Activated naive CD4-positive, alpha-beta T cell treated with anti-CD3 and anti-CD28 coated beads, Interleukin-2, amount 50 U/mL, for 24 hours (primary cell): ENCODE measurements at regions not wholly inside any gene's neighbourhood (a gene's known extent, or its start where the extent isn't known, plus 50 kb on each side); places are given as distances from the start of the nearest gene placed in this dataset.

Experiments
- H3K27ac Mint-ChIP-seq: one replicate; pipeline ENCODE4 v1.8.0; 2021; ENCODE audit warnings: mild to moderate bottlenecking, mixed read lengths
- H3K27me3 Mint-ChIP-seq: one replicate; pipeline ENCODE4 v1.8.0; 2021; ENCODE audit warnings: mixed read lengths
- H3K36me3 Mint-ChIP-seq: one replicate; pipeline ENCODE4 v1.8.0; 2021; ENCODE audit warnings: mixed read lengths
- H3K4me1 Mint-ChIP-seq: one replicate; pipeline ENCODE4 v1.8.0; 2021; ENCODE audit warnings: mixed read lengths
- H3K4me3 Mint-ChIP-seq: one replicate; pipeline ENCODE4 v1.8.0; 2021; ENCODE audit warnings: mild to moderate bottlenecking, mixed read lengths
- H3K9me3 Mint-ChIP-seq: one replicate; pipeline ENCODE4 v1.8.0; 2021; ENCODE audit warnings: mixed read lengths

DNA sequence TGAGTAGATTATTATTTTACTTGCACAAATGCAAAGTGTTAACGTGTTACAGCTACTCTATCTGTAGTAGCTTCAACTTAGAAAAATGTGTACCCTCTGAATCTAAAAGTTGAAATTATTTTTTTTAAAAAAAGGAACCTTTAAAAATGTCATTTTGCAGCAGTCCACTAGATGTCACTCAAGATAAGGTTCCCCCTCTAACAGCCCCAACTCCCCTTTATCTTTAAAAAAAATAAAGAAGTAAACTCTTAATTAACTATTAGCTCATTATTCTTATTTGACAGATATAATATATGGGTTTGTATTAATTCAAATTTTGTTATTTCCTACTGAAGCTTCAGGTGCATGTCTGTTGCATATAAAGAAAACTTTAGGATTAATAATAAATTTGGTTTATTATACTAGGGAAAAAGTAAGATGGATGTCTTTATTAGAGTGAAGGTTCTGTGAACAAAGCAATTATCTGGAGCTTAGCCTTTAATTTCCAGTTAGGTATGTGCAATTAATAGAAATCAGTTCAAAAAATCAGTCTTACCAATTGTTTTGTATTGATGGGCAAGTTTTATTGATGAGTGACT lies 288.5 kb downstream of the VGLL3 start:
- H3K4me1 Mint-ChIP-seq = no peaks in the 10 kb centered on the region
- peaks cover 5% of the 10 kb centered on the region for H3K9me3 Mint-ChIP-seq
- H3K4me3 Mint-ChIP-seq = no peak overlapping the region
- H3K27me3 Mint-ChIP-seq = no peaks in the 10 kb centered on the region
- no peak overlapping the region for H3K27ac Mint-ChIP-seq
- H3K36me3 Mint-ChIP-seq = no peaks in the 10 kb centered on the region

- no peaks in the 10 kb centered on the region for H3K27me3 Mint-ChIP-seq
- peaks cover 10% of the 10 kb centered on the region for H3K9me3 Mint-ChIP-seq
- H3K4me3 Mint-ChIP-seq = no peak overlapping the region
- H3K36me3 Mint-ChIP-seq = no peaks in the 10 kb centered on the region
- no peaks in the 10 kb centered on the region for H3K4me1 Mint-ChIP-seq
- H3K27ac Mint-ChIP-seq = no peak overlapping the region
Observed at GRCh38 chr3:86695752-86696151, 295.2 kb downstream of the VGLL3 start.

DNA sequence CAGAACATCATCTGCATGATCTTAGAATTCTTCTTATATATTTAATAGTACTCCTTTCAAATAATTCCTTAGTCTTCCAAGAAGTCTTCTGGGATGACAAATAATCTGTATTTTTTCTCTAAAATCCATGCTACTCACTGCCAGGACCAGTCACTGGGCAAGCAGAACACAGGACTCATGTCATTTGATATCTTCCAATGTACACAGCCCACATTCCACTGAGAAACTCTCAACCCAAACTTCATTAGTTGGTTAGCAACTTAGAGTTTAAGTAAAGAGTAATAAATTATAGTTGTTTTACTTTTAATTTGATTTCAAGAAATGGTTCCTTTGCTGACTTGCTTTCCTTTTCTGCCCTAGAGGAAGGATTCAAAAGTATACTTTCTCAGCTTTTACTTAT lies 317.0 kb downstream of the VGLL3 start:
- H3K9me3 Mint-ChIP-seq = peaks cover 20% of the 10 kb centered on the region
- H3K4me1 Mint-ChIP-seq = no peaks in the 10 kb centered on the region
- no peaks in the 10 kb centered on the region for H3K27me3 Mint-ChIP-seq
- no peak overlapping the region for H3K4me3 Mint-ChIP-seq
- H3K27ac Mint-ChIP-seq = no peak overlapping the region
- no peaks in the 10 kb centered on the region for H3K36me3 Mint-ChIP-seq

- no peaks in the 10 kb centered on the region for H3K4me1 Mint-ChIP-seq
- no peak overlapping the region for H3K4me3 Mint-ChIP-seq
- no peaks in the 10 kb centered on the region for H3K36me3 Mint-ChIP-seq
- H3K27me3 Mint-ChIP-seq = no peaks in the 10 kb centered on the region
- H3K27ac Mint-ChIP-seq = no peak overlapping the region
- no peaks in the 10 kb centered on the region for H3K9me3 Mint-ChIP-seq
Observed at GRCh38 chr3:86661817-86662216, 329.1 kb downstream of the VGLL3 start.

DNA sequence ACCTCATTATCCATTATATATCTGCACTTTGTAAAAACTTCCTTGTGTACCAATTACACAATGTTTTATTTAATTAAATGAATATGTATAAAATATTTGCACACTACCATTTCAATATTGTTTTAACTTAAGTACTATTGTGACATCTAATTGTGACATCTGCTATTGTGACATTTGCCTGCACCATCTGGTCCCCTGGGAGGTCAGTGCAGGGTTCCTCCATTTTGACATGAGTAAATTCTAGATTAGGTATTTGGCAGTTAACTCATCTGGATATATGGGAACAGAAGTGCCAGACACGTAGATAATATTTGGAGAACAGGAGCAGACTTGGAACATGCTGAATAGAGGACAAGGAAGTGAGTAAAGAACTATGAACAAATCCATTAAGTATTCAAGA lies 332.1 kb downstream of the VGLL3 start:
- Mint-ChIP-seq H3K4me3 (no peak overlapping the region), H3K27me3 (no peaks in the 10 kb centered on the region), H3K36me3 (no peaks in the 10 kb centered on the region), H3K4me1 (no peaks in the 10 kb centered on the region), H3K9me3 (no peaks in the 10 kb centered on the region), H3K27ac (no peak overlapping the region)

DNA sequence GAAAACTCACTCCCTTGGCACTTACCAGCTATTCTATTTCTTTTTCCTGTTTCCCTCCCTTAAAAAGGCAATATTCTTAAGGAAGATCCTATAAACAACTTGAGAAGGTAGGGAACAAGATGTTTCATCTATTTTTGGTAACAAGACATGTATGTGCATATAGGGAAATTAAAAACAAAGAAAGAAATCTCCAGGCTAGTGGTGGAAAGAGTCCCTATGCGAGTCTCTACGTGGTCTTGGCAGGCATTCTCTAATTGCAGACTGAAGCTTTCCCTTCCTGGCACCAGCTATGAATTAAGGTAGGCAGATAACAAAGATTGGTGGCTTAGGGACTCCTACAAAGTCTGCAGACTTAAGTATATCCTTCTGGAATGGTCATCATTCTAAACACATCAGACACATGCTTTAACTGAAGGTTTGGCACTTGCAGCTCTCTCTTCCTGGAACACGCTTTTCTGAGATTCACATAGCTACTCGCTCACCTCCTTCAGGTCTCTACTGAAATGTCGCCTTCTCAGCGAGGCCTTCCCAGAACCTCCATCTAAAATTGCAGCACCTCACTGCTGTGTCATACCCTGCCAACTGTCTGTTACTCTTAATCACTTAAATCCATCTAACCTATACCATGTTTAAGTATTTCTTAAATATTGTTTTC lies 336.0 kb downstream of the VGLL3 start:
- no peak overlapping the region for H3K4me3 Mint-ChIP-seq
- no peaks in the 10 kb centered on the region for H3K27me3 Mint-ChIP-seq
- no peaks in the 10 kb centered on the region for H3K9me3 Mint-ChIP-seq
- H3K27ac Mint-ChIP-seq = no peak overlapping the region
- no peaks in the 10 kb centered on the region for H3K4me1 Mint-ChIP-seq
- H3K36me3 Mint-ChIP-seq = no peaks in the 10 kb centered on the region

DNA sequence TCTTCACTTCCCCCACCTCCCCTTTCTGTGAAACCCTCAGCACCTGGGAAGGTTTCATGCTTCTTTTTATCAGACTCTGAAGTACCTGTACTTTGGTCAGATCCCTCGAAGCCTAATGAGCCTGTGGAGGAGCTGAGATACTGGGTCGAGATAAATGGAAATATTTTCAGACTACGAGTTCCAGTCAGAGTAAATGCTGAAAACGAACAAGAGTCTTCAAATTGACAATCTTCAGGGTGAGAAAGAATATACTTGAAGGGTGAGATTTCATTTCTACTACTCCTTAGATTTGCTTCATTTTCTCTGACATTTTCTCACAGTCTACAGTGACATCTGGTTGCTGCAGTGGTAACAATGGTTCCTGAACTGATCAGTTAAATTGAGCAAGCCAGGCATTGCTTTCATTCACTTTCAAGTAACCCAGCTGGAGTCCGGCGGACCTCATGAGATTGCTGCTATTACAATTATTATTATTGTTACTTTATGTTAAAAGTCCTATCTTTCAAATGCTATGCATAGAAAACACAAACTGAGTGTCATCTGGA lies 337.2 kb downstream of the VGLL3 start:
- no peak overlapping the region for H3K27ac Mint-ChIP-seq
- no peak overlapping the region for H3K4me3 Mint-ChIP-seq
- no peaks in the 10 kb centered on the region for H3K27me3 Mint-ChIP-seq
- H3K4me1 Mint-ChIP-seq = no peaks in the 10 kb centered on the region
- H3K9me3 Mint-ChIP-seq = no peaks in the 10 kb centered on the region
- no peaks in the 10 kb centered on the region for H3K36me3 Mint-ChIP-seq

- no peaks in the 10 kb centered on the region for H3K4me1 Mint-ChIP-seq
- no peaks in the 10 kb centered on the region for H3K27me3 Mint-ChIP-seq
- H3K9me3 Mint-ChIP-seq = no peaks in the 10 kb centered on the region
- no peak overlapping the region for H3K27ac Mint-ChIP-seq
- no peaks in the 10 kb centered on the region for H3K36me3 Mint-ChIP-seq
- no peak overlapping the region for H3K4me3 Mint-ChIP-seq
Observed at GRCh38 chr3:86648087-86648486, 342.9 kb downstream of the VGLL3 start.

- H3K4me1 Mint-ChIP-seq = no peaks in the 10 kb centered on the region
- no peaks in the 10 kb centered on the region for H3K9me3 Mint-ChIP-seq
- H3K4me3 Mint-ChIP-seq = no peak overlapping the region
- H3K36me3 Mint-ChIP-seq = no peaks in the 10 kb centered on the region
- H3K27ac Mint-ChIP-seq = no peak overlapping the region
- H3K27me3 Mint-ChIP-seq = no peaks in the 10 kb centered on the region
Observed at GRCh38 chr3:86645756-86646155, 345.2 kb downstream of the VGLL3 start.

- Mint-ChIP-seq H3K4me1 (no peaks in the 10 kb centered on the region), H3K9me3 (no peaks in the 10 kb centered on the region), H3K36me3 (no peaks in the 10 kb centered on the region), H3K4me3 (no peak overlapping the region), H3K27me3 (no peaks in the 10 kb centered on the region), H3K27ac (no peak overlapping the region)
Observed at GRCh38 chr3:86634361-86634760, 356.6 kb downstream of the VGLL3 start.

DNA sequence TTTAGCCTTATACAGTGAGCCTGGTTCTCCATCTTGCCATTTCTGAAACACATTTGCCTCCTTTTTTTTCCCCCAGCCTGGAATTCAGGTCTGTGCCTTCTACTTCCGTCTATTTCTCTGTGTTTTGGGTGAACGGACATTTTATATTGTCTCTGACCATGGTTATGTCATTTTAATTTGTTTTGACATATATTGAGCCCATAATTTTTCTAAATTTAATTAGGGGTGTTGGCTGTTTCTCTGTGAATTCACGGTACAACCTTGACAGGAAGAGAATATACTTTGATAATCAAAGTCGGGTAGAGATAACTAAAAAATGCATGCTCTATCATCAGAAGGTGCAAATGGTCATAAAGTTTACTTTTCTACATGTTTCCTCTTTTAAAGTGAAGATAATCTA lies 361.4 kb downstream of the VGLL3 start:
- Mint-ChIP-seq H3K36me3 (no peaks in the 10 kb centered on the region), H3K27me3 (no peaks in the 10 kb centered on the region), H3K9me3 (no peaks in the 10 kb centered on the region), H3K4me1 (no peaks in the 10 kb centered on the region), H3K27ac (no peak overlapping the region), H3K4me3 (no peak overlapping the region)

- H3K36me3 Mint-ChIP-seq = no peaks in the 10 kb centered on the region
- no peak overlapping the region for H3K27ac Mint-ChIP-seq
- H3K4me1 Mint-ChIP-seq = no peaks in the 10 kb centered on the region
- H3K4me3 Mint-ChIP-seq = no peak overlapping the region
- no peaks in the 10 kb centered on the region for H3K27me3 Mint-ChIP-seq
- H3K9me3 Mint-ChIP-seq = peaks cover 4% of the 10 kb centered on the region
Observed at GRCh38 chr3:86624192-86624591, 366.8 kb downstream of the VGLL3 start.

DNA sequence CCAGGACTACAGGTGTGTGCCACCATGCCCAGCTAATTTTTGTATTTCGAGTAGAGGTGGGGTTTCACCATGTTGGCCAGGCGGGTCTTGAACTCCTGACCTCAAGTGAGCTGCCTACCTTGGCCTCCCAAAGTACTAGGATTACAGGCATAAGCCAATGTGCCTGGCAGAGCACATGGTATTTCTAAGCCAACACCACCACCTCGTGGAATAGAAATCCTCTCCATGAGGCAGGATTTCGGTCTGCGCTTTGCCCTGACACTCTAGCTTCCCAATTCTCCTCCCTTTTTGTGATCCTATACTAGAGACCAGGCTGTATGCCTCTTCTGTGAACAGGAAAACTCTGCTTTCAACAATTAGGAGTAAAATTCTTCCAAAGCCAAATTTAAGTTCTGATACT lies 372.2 kb downstream of the VGLL3 start:
- Mint-ChIP-seq H3K4me3 (no peak overlapping the region), H3K27me3 (no peaks in the 10 kb centered on the region)

DNA sequence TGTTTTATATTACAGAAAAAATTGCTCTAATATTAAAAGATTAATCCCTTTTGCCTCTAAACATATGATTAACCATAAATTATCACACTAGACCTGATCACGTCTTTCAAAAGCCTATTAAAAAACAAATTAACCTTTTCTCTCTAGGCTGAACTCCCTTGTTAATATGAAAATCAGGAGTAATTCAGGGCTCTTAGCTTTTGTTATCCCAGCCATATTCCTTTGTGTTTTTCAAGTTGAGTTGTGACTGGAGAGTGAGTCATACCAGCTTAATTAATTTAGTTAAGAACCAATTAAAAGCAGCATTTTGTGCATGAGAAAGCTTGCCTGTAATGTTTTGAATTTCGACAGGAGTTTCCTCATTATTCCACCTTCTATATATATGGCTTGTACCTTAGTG lies 385.8 kb downstream of the VGLL3 start:
- Mint-ChIP-seq H3K4me3 (no peak overlapping the region), H3K4me1 (no peaks in the 10 kb centered on the region), H3K27ac (no peak overlapping the region), H3K27me3 (no peaks in the 10 kb centered on the region), H3K36me3 (no peaks in the 10 kb centered on the region), H3K9me3 (peaks cover 6% of the 10 kb centered on the region)

More for the DNA sequence above, 372.2 kb downstream of the VGLL3 start:
- Mint-ChIP-seq H3K4me1 (no peaks in the 10 kb centered on the region), H3K9me3 (peaks cover 14% of the 10 kb centered on the region), H3K27ac (no peak overlapping the region), H3K36me3 (no peaks in the 10 kb centered on the region)

- H3K27ac Mint-ChIP-seq = no peak overlapping the region
- no peaks in the 10 kb centered on the region for H3K4me1 Mint-ChIP-seq
- H3K9me3 Mint-ChIP-seq = no peaks in the 10 kb centered on the region
- H3K4me3 Mint-ChIP-seq = no peak overlapping the region
- H3K27me3 Mint-ChIP-seq = no peaks in the 10 kb centered on the region
- no peaks in the 10 kb centered on the region for H3K36me3 Mint-ChIP-seq
Observed at GRCh38 chr3:86595696-86596095, 395.3 kb downstream of the VGLL3 start.

DNA sequence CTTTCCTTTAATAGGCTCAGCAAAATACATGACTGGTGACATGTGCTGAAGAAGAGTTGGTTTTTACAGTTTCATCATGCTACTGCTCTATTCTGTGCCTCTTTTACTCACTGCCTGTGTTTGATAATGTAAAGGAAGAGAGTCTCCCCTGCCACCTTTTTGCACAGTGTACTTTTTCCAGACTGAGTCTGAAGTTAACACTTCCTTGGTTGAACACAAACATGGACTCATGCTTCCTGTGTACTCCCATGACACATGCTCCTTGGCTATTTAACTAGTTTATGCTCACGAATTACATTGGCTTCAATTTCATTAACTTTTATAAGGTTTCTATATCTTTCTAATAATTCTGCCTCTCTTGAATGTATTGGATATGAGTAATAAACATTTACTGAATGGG lies 396.1 kb downstream of the VGLL3 start:
- H3K4me1 Mint-ChIP-seq = no peaks in the 10 kb centered on the region
- no peaks in the 10 kb centered on the region for H3K36me3 Mint-ChIP-seq
- H3K4me3 Mint-ChIP-seq = no peak overlapping the region
- no peak overlapping the region for H3K27ac Mint-ChIP-seq
- no peaks in the 10 kb centered on the region for H3K27me3 Mint-ChIP-seq
- no peaks in the 10 kb centered on the region for H3K9me3 Mint-ChIP-seq

DNA sequence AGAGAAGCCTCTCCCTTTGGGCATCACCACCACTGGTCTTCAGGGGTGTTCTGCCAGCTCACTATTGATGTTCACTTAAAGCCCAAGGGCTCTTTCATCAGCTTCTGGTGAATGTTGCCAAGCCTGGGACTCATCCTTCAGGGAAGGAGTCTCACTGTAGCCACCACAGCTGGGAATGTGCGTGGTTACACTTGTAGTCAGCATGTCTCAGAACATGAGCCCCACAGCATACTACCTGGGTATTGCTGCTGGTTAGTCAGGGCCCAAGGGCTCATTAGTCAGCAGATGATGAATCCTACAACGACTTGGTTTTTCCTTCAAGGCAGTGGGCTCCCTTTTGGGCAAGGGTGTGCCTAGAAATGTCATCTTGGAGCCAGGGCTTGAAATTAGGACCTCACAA lies 412.9 kb downstream of the VGLL3 start:
- no peaks in the 10 kb centered on the region for H3K27me3 Mint-ChIP-seq
- no peaks in the 10 kb centered on the region for H3K4me1 Mint-ChIP-seq
- no peaks in the 10 kb centered on the region for H3K36me3 Mint-ChIP-seq
- no peak overlapping the region for H3K27ac Mint-ChIP-seq
- H3K4me3 Mint-ChIP-seq = no peak overlapping the region
- peaks cover 14% of the 10 kb centered on the region for H3K9me3 Mint-ChIP-seq
